Cerebellar cortex (tissue), 1 donor: ENCODE measurements at regions not wholly inside any gene's neighbourhood (a gene's known extent, or its start where the extent isn't known, plus 50 kb on each side); places are given as distances from the start of the nearest gene placed in this dataset.

Experiments
- DNase-seq: peaks from one replicate; pipeline ENCODE4 v3.0.0-alpha.2; 2015; ENCODE audit warnings: low spot score

DNA sequence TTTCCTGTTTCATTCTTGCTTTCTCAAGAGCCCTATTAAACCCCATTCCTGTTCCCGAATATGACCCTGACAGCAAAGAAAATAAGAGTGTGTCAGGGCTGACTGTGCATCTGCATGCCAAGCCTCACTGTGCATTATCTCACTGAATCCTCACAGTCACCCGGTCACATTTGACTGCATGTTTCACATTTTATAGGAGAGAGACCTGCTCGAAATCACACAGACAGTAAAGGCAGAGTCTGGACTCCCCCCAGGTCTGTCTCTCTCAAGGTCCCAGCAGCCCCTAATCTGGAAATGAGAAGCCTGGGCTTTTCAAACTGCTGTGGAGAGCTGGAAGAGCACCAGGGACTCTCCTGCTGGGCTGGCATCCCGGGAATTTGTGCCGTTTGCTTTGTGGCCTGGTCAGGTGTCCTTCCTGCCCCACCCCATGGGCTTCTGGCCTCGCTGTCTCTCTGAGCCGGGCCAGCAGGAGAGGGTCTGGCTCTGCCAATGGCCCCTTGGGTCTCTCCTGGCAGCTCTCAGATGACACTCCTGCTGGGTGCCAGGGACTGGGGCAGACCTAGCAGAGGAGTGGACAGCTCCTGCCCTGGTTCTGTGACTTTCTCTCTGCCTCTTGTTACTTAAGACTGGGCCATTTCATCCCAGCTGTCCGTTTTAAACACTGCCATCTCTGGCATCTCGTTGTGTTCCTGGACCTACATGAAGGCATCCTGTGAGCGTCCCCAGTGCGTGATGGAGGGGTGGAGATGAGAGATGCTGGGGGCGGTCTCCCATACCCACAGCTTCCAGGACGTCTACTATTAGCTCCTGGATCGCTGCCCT is 173.6 kb downstream of the ARHGAP12 start:
- DNase-seq = peak; percentile 63

- no peak for DNase-seq
Measured at GRCh38 chr10:31753681-31754080, 174.9 kb downstream of the ARHGAP12 start.

- no peak for DNase-seq
Measured at GRCh38 chr10:31752170-31752569, 176.5 kb downstream of the ARHGAP12 start.

DNA sequence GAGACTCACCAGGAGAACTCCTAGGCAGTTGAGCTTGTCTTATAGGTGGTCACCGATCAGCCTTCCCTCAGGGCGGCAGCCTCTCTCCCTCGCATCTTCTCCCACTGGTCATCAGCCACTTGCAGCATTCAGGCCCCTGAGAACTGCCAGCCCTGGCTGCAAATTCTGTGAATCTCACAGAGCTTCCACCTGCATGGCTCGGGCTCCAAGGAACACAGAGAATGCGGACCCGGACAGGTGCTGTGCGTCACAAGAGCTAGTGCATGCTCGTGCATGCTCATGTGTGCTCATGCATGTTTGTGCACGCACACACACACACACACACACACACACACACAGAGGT is 176.9 kb downstream of the ARHGAP12 start:
- DNase-seq = no peak

DNA sequence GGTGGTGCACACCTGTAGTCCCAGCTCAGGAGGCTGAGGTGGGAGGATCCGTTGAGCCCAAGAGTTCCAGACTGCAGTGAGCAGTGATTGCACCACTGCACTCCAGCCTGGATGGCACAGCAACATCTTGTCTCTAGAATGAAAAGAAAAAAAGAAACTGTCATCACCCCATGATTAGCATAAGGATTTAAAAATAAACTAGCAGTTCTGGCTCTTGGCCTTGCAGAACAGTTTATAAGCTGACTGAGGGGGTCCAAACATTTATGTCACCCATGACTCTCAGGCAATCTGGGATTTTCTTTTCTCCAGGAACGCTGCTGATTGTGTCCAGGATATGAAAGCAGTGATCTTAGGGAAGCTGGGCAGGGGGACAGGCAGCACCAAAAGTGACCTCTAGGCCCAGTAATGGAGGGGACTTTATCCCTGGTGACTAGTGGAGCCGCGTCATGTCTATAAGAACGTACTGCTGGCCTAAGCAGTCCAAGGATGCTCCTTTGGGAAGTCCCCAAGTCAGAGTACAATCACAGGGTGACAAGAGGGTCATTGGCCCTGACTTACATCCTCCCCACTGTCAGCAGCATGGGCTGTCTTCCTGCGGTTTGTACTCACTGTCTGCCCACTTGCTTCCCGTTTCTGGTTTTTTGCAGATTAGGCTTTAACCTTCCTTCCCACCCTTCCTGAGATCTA is 177.4 kb downstream of the ARHGAP12 start:
- DNase-seq = no peak

DNA sequence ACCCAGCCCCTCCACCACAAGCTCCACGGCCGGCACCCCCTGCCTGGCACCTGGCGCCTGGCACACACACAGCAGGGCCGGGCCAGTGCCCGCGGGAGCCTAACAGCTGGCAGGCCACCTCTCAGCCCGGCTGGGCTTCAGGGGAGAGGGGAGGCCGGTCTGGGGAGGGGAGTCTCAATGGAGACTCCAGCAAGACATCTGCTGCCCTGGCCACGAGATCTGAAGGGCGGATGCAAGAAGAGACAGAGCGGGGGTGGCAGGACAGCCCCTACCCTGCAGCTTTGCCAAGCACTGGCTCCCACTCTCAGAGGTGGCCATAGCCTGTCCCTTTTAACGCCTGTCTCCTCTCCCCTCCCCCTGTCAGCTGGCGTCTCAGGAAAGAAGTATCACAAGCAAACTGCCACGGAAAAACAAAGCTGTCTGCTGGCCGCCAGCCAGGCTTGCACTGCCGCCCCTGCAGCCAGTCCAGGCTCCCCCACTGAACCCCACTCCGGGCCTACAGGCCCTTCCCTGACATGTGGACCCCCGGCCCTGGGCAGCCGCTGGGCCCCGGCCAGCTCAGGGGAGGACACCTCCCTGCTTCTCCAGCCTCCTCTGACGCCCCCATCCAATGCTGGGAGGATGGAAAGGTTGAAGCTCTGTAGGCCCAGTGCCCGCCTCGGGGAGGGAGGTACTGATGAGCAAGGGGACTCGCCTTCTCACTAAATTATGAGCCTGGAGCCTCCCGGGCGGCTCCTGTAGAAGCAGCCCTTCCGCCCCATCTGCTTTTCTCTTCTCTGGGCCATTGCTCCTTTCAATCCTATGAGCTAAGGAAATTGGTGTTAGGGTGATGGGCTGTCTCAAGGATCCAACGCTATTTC is 178.4 kb downstream of the ARHGAP12 start:
- no peak for DNase-seq

DNA sequence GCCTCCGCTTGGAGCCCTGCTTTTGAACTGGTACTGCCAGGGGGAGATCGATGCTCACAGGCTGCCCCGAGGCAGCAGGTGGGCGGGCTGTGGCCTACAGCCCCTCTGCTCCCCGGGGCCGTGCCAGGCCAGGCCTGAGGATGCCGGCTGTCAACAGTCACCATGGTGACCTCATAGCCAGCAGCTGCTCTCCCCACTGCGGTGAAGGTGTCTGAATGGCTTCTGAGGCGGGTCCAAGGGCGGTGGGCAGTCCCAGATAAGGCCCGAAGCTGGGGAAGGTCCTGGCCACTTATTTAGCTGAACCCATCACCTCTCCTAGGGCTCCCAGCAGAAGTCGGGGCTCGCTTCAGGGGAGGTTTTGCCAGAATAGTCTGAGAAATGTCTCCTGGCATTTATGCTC is 179.3 kb downstream of the ARHGAP12 start:
- DNase-seq = no peak

GRCh38 chr10:31745612-31746376 is 182.8 kb downstream of the ARHGAP12 start:
- DNase-seq = no peak

DNA sequence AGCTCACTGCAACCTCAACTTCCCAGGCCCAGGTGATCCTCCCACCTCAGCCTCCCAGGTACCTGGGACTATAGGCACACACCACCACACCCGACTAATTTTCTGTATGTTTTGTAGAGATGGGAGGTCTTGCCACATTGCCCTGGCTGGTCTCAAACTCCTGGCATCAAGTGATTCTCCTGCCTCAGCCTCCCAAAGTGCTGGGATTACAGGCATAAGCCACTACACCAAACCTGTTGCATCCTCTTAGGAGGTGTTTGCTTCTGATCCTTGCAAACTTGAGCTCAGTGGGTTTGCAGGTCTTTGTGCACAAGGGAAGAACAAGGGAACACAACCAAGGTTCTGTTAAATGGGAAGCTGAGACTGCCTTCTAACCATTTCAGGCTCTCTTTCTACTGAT is 184.6 kb downstream of the ARHGAP12 start:
- DNase-seq = no peak

DNA sequence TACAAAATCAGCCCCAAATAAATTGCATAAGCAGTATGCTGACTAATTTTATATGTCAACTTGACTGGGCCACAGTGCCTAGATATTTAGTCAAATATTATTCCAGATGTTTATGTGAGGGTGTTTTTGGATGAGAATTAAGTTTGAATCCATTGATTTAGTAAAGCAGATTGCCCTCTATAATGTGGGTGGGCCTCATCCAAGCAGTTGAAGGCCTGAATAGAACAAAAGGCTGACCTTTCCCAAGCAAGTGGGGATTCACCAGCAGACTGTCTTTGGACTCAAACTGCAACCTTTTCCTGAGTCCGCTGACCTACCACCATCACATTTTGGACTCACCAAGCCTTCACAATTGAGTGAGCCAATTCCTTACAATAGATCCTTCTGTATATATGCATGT is 186.4 kb downstream of the ARHGAP12 start:
- DNase-seq = no peak

DNA sequence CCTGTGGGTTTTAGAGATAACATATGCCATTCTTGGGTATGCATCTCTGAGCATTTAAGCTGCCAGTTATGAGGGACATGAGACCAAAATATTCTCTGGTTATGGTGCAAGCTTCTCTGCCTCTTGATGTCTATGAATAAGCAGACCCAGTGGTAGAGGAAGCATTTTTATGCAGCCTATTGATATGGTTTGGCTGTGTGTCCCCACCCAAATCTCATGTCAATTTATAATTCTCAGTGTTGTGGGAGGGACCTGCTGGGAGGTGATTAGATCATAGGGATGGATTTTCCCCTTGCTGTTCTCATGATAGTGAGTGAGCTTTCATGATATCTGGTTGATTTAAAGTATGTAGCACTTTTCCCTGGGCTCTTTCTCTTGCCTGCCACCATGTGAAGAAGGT is 187.2 kb downstream of the ARHGAP12 start:
- DNase-seq = no peak

- no peak for DNase-seq
Measured at GRCh38 chr10:31739711-31740110, 188.9 kb downstream of the ARHGAP12 start.

- DNase-seq = no peak
Measured at GRCh38 chr10:31739146-31739545, 189.5 kb downstream of the ARHGAP12 start.

DNA sequence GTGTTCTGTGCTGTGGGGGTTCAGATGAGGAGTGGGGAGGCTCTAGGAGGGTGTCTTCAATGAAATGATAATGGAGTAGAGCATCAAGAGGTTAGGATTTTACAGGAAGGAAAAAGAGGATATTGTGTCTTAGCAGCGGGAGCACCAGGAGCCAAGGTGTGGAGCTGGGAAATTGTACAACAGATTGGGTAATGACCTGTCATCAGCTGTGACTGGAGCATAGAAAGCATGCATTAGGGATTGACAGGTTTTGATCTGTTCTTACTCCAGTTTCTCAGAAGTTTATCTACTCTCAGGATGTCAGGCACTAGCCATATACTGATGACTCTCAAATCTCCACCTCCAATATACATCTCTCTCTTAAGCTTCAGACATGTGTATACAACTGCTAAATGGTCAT is 196.9 kb downstream of the ARHGAP12 start:
- DNase-seq = no peak

- DNase-seq = no peak
Measured at GRCh38 chr10:31730776-31731175, 197.9 kb downstream of the ARHGAP12 start.

GRCh38 chr10:31728698-31729224 is 199.9 kb downstream of the ARHGAP12 start:
- no peak for DNase-seq

- no peak for DNase-seq
Measured at GRCh38 chr10:31725436-31725835, 203.2 kb downstream of the ARHGAP12 start.

DNA sequence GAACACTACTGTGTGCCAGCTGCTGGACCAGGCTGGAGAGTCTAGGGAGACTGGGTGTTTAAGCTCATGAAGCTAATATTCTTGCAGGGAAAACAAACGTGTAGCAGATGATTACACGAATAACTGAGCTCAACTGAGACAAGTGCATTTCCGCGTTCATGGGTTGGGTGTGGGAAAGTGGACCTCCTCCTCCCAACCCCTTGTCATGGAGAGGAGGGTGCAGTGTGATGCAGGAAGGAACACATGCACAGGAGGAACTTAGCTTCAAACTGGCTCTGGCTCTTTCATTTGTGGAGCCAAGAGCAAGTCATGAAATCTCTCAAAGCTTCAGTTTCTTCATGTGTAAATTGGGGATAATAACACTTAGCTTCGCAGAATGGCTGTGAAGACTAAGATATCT is 204.3 kb downstream of the ARHGAP12 start:
- DNase-seq = no peak

GRCh38 chr10:31723106-31723750 is 205.4 kb downstream of the ARHGAP12 start:
- no peak for DNase-seq

- no peak for DNase-seq
Measured at GRCh38 chr10:31721096-31721495, 207.5 kb downstream of the ARHGAP12 start.

DNA sequence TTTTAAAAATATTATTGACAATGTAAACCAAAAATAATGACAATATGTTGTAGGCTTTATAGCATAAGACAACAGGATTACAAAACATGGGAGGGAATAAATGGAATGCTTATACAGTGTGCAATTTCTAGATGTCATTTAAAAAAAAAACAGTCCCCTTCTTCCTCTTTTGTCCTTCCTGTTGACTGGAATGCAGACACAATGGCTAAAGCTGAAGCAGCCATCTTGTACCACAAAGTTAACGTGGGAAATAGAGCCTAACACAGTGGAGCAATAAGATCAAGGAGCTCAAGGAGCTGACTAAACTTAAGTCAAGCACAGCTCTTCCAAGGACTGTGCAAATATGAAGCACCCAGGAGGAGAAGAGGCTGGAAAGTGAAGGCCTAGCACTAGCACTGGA is 208.1 kb downstream of the ARHGAP12 start:
- no peak for DNase-seq
